Keratinocyte (primary cell): ENCODE measurements at regions not wholly inside any gene's neighbourhood (a gene's known extent, or its start where the extent isn't known, plus 50 kb on each side); places are given as distances from the start of the nearest gene placed in this dataset.

Source experiments
- DNase-seq: peaks from one replicate; pipeline ENCODE4 v3.0.0-alpha.2; 2011; ENCODE audit warnings: low read depth, missing footprints, low spot score
- FAIRE-seq: peaks from 2 replicates; lab custom pipeline; 2011; peaks lifted over from hg19 to GRCh38; lab: Jason Lieb, UNC
- H2AFZ ChIP-seq: 2 replicates; pipeline ENCODE4 v1.6.0; 2012; ENCODE audit warnings: low read length, control low read depth, inconsistent platforms; ENCODE audit not compliant: control insufficient read depth
- H3K27ac ChIP-seq: 2 replicates; pipeline ENCODE4 v1.5.1; 2011; ENCODE audit warnings: low read length; ENCODE audit not compliant: control insufficient read depth, insufficient read depth
- H3K27me3 ChIP-seq: 3 replicates; pipeline ENCODE4 v1.6.0; 2011; ENCODE audit warnings: low read length; ENCODE audit not compliant: control insufficient read depth, insufficient read depth; ENCODE audit errors: extremely low read depth
- H3K36me3 ChIP-seq, 2 experiments: 2 replicates in 1 of 2; 3 replicates in 1 of 2; pipeline ENCODE4 v1.5.1; 2011; ENCODE audit warnings: low read length in 2 of 2, mild to moderate bottlenecking in 1 of 2; ENCODE audit not compliant: control insufficient read depth in 2 of 2, insufficient read depth in 2 of 2; ENCODE audit errors: extremely low read depth in 1 of 2
- H3K4me1 ChIP-seq: 3 replicates; pipeline ENCODE4 v1.5.1; 2011; ENCODE audit warnings: low read length; ENCODE audit not compliant: control insufficient read depth, insufficient read depth; ENCODE audit errors: extremely low read depth
- H3K4me2 ChIP-seq: 3 replicates; pipeline ENCODE4 v1.6.0; 2011; ENCODE audit warnings: low read depth, low read length; ENCODE audit not compliant: control insufficient read depth, insufficient read depth; ENCODE audit errors: extremely low read depth
- H3K4me3 ChIP-seq, 3 experiments: fragments of 200-600 bp in 1 of 3; sonication (generic) in 1 of 3; 2 replicates in 2 of 3; 3 replicates in 1 of 3; pipeline ENCODE4 v1.5.1; 2011 to 2016; ENCODE audit warnings: low read length in 3 of 3, mild to moderate bottlenecking in 3 of 3, control low read depth in 2 of 3, inconsistent platforms in 1 of 3, low read depth in 1 of 3, mixed read lengths in 1 of 3, mixed run types in 1 of 3, moderate library complexity in 1 of 3; ENCODE audit not compliant: control insufficient read depth in 2 of 3, insufficient read depth in 2 of 3; ENCODE audit errors: extremely low read depth in 1 of 3
- H3K79me2 ChIP-seq: 2 replicates; pipeline ENCODE4 v1.6.0; 2012; ENCODE audit warnings: low read length; ENCODE audit not compliant: control insufficient read depth, insufficient read depth
- H3K9ac ChIP-seq: 3 replicates; pipeline ENCODE4 v1.6.0; 2011; ENCODE audit warnings: low read length; ENCODE audit not compliant: control insufficient read depth, insufficient read depth; ENCODE audit errors: extremely low read depth
- H3K9me1 ChIP-seq: 3 replicates; pipeline ENCODE4 v1.6.0; 2011; ENCODE audit warnings: low read length; ENCODE audit not compliant: control insufficient read depth, insufficient read depth; ENCODE audit errors: extremely low read depth
- H3K9me3 ChIP-seq: 2 replicates; pipeline ENCODE4 v1.5.1; 2012; ENCODE audit warnings: low read depth, low read length; ENCODE audit not compliant: control insufficient read depth
- H4K20me1 ChIP-seq: 3 replicates; pipeline ENCODE4 v1.6.0; 2011; ENCODE audit warnings: low read length; ENCODE audit not compliant: control insufficient read depth, insufficient read depth; ENCODE audit errors: extremely low read depth
- CTCF ChIP-seq, 3 experiments: IDR thresholded peaks in 1 of 3; conservative IDR thresholded peaks in 1 of 3; optimal IDR thresholded peaks in 1 of 3; 2 replicates in 2 of 3; 3 replicates in 1 of 3; pipeline versions ENCODE3 to v1.5.1; 2011; ENCODE audit warnings: low read length in 3 of 3, mild to moderate bottlenecking in 3 of 3, moderate library complexity in 2 of 3, control low read depth in 1 of 3, inconsistent platforms in 1 of 3; ENCODE audit not compliant: insufficient read depth in 2 of 3; ENCODE audit errors: extremely low read depth in 1 of 3
- EZH2 ChIP-seq: IDR thresholded peaks from one replicate; pipeline ENCODE4 v1.6.1; 2012; ENCODE audit warnings: inconsistent platforms, mild to moderate bottlenecking, low read length, moderate library complexity
- dilution Hi-C: fragments of 300-500 bp; cut with MboI; formaldehyde crosslinking; loops from one replicate; pipeline ENCODE4 v1.7.0; 2020; ENCODE audit warnings: low sequenced_read_pairs; ENCODE audit not compliant: extremely low pct_ligation_motif_present

GRCh38 chr15:46930426-46930825, 786.9 kb upstream of the SEMA6D start:
- Histone ChIP-seq H3K4me1 (no peaks in the 10 kb centered on the region), H3K27ac (no peak overlapping the region), H3K36me3 (no peaks in the 10 kb centered on the region), H3K4me2 (no peak overlapping the region), H3K4me3 (no peak overlapping the region), H3K27me3 (no peaks in the 10 kb centered on the region), H4K20me1 (no peaks in the 10 kb centered on the region), H3K9ac (no peak overlapping the region), H3K9me1 (no peaks in the 10 kb centered on the region), H3K9me3 (no peaks in the 10 kb centered on the region), H3K79me2 (no peaks in the 10 kb centered on the region), H2AFZ (no peak overlapping the region)
- dilution Hi-C loops = no loop called here
- TF ChIP-seq CTCF (optimal IDR thresholded peaks at IDR 0.05 in 1 of 3, IDR thresholded peaks at IDR 0.05 in 1 of 3, conservative IDR thresholded peaks at IDR 0.05 in 1 of 3; ENCODE audit: extremely low read depth in 1 of 3, insufficient read depth in 2 of 3, low read length in 3 of 3) (no peak), EZH2 (no peak)
- no peak for FAIRE-seq
- DNase-seq = no peak

GRCh38 chr15:46933332-46933731, 784.0 kb upstream of the SEMA6D start:
- no peak overlapping the region for H2AFZ ChIP-seq
- no peak overlapping the region for H3K9ac ChIP-seq
- no peak overlapping the region for H3K27ac ChIP-seq
- dilution Hi-C loops = no loop called here
- no peak for TF ChIP-seq EZH2
- H3K4me1 ChIP-seq = no peaks in the 10 kb centered on the region
- H3K9me1 ChIP-seq = no peaks in the 10 kb centered on the region
- DNase-seq (no peak), FAIRE-seq (no peak)
- no peak overlapping the region for H3K4me2 ChIP-seq
- H3K79me2 ChIP-seq = no peaks in the 10 kb centered on the region
- H3K27me3 ChIP-seq = no peaks in the 10 kb centered on the region
- H3K4me3 ChIP-seq = no peak overlapping the region
- no peaks in the 10 kb centered on the region for H3K9me3 ChIP-seq
- no peaks in the 10 kb centered on the region for H3K36me3 ChIP-seq
- H4K20me1 ChIP-seq = no peaks in the 10 kb centered on the region

GRCh38 chr15:46934851-46935250, 782.5 kb upstream of the SEMA6D start:
- Histone ChIP-seq H3K36me3 (no peaks in the 10 kb centered on the region), H2AFZ (no peak overlapping the region), H4K20me1 (no peaks in the 10 kb centered on the region), H3K9me3 (no peaks in the 10 kb centered on the region), H3K27me3 (no peaks in the 10 kb centered on the region), H3K79me2 (no peaks in the 10 kb centered on the region), H3K4me1 (no peaks in the 10 kb centered on the region), H3K9ac (no peak overlapping the region), H3K27ac (no peak overlapping the region), H3K9me1 (no peaks in the 10 kb centered on the region), H3K4me2 (no peak overlapping the region), H3K4me3 (no peak overlapping the region)
- FAIRE-seq (no peak), DNase-seq (no peak)
- dilution Hi-C loops = no loop called here
- no peak for TF ChIP-seq EZH2
- TF ChIP-seq CTCF (optimal IDR thresholded peaks at IDR 0.05 in 1 of 3, IDR thresholded peaks at IDR 0.05 in 1 of 3, conservative IDR thresholded peaks at IDR 0.05 in 1 of 3; ENCODE audit: extremely low read depth in 1 of 3, insufficient read depth in 2 of 3, low read length in 3 of 3) = no peak
